Epithelial cell of esophagus (primary cell): ENCODE measurements at regions not wholly inside any gene's neighbourhood (a gene's known extent, or its start where the extent isn't known, plus 50 kb on each side); places are given as distances from the start of the nearest gene placed in this dataset.

Experiments
- DNase-seq: peaks from one replicate; pipeline ENCODE4 v3.0.0; 2010; ENCODE audit warnings: low read depth
- H3K4me3 ChIP-seq: 2 replicates; pipeline ENCODE4 v1.5.1; 2011; ENCODE audit warnings: mild to moderate bottlenecking, low read length, control low read depth
- CTCF ChIP-seq: IDR thresholded peaks from 2 replicates; pipeline ENCODE4 v1.5.1; 2011; ENCODE audit warnings: low read depth, mild to moderate bottlenecking, low read length, control low read depth, inconsistent platforms; ENCODE audit not compliant: insufficient read depth; ENCODE audit errors: missing control alignments

- H3K4me3 ChIP-seq, result no peak overlapping the region
- DNase-seq, result no peak
Measured at GRCh38 chr9:105076729-105077128, 148.8 kb upstream of the ABCA1 start.

GRCh38 chr9:105079457-105079856, 151.5 kb upstream of the ABCA1 start:
- DNase-seq, result peak; percentile 73
- no peak overlapping the region for H3K4me3 ChIP-seq
- TF ChIP-seq CTCF, result no peak

More at GRCh38 chr9:105076729-105077128, 148.8 kb upstream of the ABCA1 start:
- no peak for TF ChIP-seq CTCF

- no peak for DNase-seq
- TF ChIP-seq CTCF, result no peak
- H3K4me3 ChIP-seq, result no peak overlapping the region
Measured at GRCh38 chr9:105082843-105083242, 154.9 kb upstream of the ABCA1 start.

GRCh38 chr9:105083256-105083655, 155.3 kb upstream of the ABCA1 start:
- no peak for DNase-seq
- no peak overlapping the region for H3K4me3 ChIP-seq
- no peak for TF ChIP-seq CTCF

- peak; percentile 58 for DNase-seq
- TF ChIP-seq CTCF, result peak; percentile 34
- H3K4me3 ChIP-seq, result no peak overlapping the region
Measured at GRCh38 chr9:105087910-105088898, 156.2 kb upstream of the SLC44A1 start.

- no peak overlapping the region for H3K4me3 ChIP-seq
- no peak for TF ChIP-seq CTCF
- no peak for DNase-seq
Measured at GRCh38 chr9:105089874-105090273, 154.6 kb upstream of the SLC44A1 start.

- H3K4me3 ChIP-seq, result no peak overlapping the region
- no peak for DNase-seq
- no peak for TF ChIP-seq CTCF
Measured at GRCh38 chr9:105091004-105091640, 153.3 kb upstream of the SLC44A1 start.
